Erythroblast (primary cell): ENCODE measurements at regions not wholly inside any gene's neighbourhood (a gene's known extent, or its start where the extent isn't known, plus 50 kb on each side); places are given as distances from the start of the nearest gene placed in this dataset.

Experiments
- GATA1 ChIP-seq: IDR thresholded peaks from 2 replicates; pipeline ENCODE4 v1.6.1; 2011; ENCODE audit warnings: low read depth, mild to moderate bottlenecking, control low read depth, low read length, moderate library complexity
- POLR2A ChIP-seq: IDR thresholded peaks from 2 replicates; pipeline ENCODE4 v1.6.1; 2011; ENCODE audit warnings: mild to moderate bottlenecking, low read length

DNA sequence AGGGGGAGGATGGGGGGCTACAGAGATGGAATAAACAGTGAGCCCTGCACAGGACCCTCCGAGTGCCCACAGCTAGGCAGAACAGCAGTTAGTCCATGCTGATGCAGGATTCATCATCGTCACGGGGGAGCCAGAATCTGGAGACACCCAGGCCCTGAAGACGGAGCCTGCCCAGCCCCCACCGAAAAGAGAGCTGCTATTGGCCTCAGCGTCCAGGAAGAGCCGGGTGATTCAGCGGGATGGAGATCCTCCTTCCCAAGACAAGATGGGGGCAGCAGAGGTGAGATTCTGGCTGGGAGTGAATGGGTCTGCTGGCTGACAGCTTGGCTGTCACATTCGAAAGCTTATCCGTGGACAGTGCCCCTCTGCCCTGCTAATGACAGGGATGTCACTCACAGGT lies 133.6 kb upstream of the CRHR1 start:
- TF ChIP-seq POLR2A (no peak), GATA1 (no peak)
